HEK293T (cell line): ENCODE measurements at regions not wholly inside any gene's neighbourhood (a gene's known extent, or its start where the extent isn't known, plus 50 kb on each side); places are given as distances from the start of the nearest gene placed in this dataset.

ENCODE experiments used
- CTCF ChIA-PET: fragments of 350-600 bp; formaldehyde crosslinking; extraction: SDS; loops from one replicate; lab custom pipeline; 2021; ENCODE audit warnings: antibody characterized with exemption, inconsistent platforms; lab: Yijun Ruan, JAX
- POLR2A ChIA-PET: fragments of 350-600 bp; formaldehyde crosslinking; extraction: SDS; loops from one replicate; lab custom pipeline; 2020; ENCODE audit warnings: antibody characterized with exemption, inconsistent platforms; lab: Yijun Ruan, JAX
- DNase-seq: peaks from one replicate; pipeline ENCODE4 v3.0.0; 2012; ENCODE audit warnings: mixed read lengths; ENCODE audit errors: extremely low spot score
- ARNT ChIP-seq: fragments of 450-650 bp; IDR thresholded peaks from 2 replicates; pipeline ENCODE4 v1.6.1; 2017; ENCODE audit warnings: mild to moderate bottlenecking
- BHLHE40 ChIP-seq: fragments of 450-650 bp; IDR thresholded peaks from 2 replicates; pipeline ENCODE4 v1.6.1; 2016; ENCODE audit warnings: mild to moderate bottlenecking, moderate library complexity, borderline replicate concordance
- CTBP1 ChIP-seq: fragments of 450-650 bp; IDR thresholded peaks from 2 replicates; pipeline ENCODE4 v1.6.1; 2016; ENCODE audit warnings: borderline replicate concordance
- ELF4 ChIP-seq: fragments of 450-650 bp; IDR thresholded peaks from 2 replicates; pipeline ENCODE4 v1.6.1; 2017; ENCODE audit warnings: antibody characterized with exemption
- FOXA1 ChIP-seq: fragments of 450-650 bp; IDR thresholded peaks from 2 replicates; pipeline ENCODE4 v1.6.1; 2016; ENCODE audit warnings: mild to moderate bottlenecking
- FOXK2 ChIP-seq: fragments of 450-650 bp; IDR thresholded peaks from 2 replicates; pipeline ENCODE4 v1.6.1; 2016; ENCODE audit warnings: mild to moderate bottlenecking
- FOXM1 ChIP-seq: fragments of 450-650 bp; IDR thresholded peaks from 2 replicates; pipeline ENCODE4 v1.6.1; 2017; ENCODE audit warnings: mild to moderate bottlenecking, borderline replicate concordance
- HDGF ChIP-seq: fragments of 450-650 bp; IDR thresholded peaks from 2 replicates; pipeline ENCODE4 v1.6.1; 2017; ENCODE audit warnings: antibody characterized with exemption, borderline replicate concordance
- L3MBTL2 ChIP-seq: fragments of 450-650 bp; conservative IDR thresholded peaks from 2 replicates; pipeline ENCODE4 v1.6.1; 2016; ENCODE audit warnings: mild to moderate bottlenecking
- LEF1 ChIP-seq: fragments of 450-650 bp; IDR thresholded peaks from 2 replicates; pipeline ENCODE4 v1.6.1; 2017; ENCODE audit warnings: mild to moderate bottlenecking, borderline replicate concordance
- NFRKB ChIP-seq: fragments of 450-650 bp; IDR thresholded peaks from 2 replicates; pipeline ENCODE4 v1.6.1; 2016; ENCODE audit warnings: mild to moderate bottlenecking, moderate library complexity
- SP1 ChIP-seq: fragments of 450-650 bp; IDR thresholded peaks from 2 replicates; pipeline ENCODE4 v1.6.1; 2017
- SUZ12 ChIP-seq: fragments of 450-650 bp; IDR thresholded peaks from 2 replicates; pipeline ENCODE4 v1.6.1; 2016; ENCODE audit warnings: mild to moderate bottlenecking
- TARDBP ChIP-seq: fragments of 450-650 bp; IDR thresholded peaks from 2 replicates; pipeline ENCODE4 v1.6.1; 2016
- ZNF384 ChIP-seq: fragments of 450-650 bp; IDR thresholded peaks from 2 replicates; pipeline ENCODE4 v1.6.1; 2016
- TF ChIP-seq, protein P1 (sequence below): fragments of 450-650 bp; IDR thresholded peaks from 2 replicates; pipeline ENCODE4 v1.6.1; 2016

- CTCF ChIA-PET: no interaction called here
- no peak for TF ChIP-seq CTBP1
- TF ChIP-seq SUZ12: no peak
- no peak for TF ChIP-seq FOXK2
- TF ChIP-seq ZNF384: no peak
- TF ChIP-seq ELF4: no peak
- no peak for TF ChIP-seq BHLHE40
- TF ChIP-seq TARDBP: no peak
- TF ChIP-seq ARNT: no peak
- no peak for TF ChIP-seq HDGF
- TF ChIP-seq SP1: no peak
- TF ChIP-seq NFRKB: no peak
- TF ChIP-seq FOXA1: no peak
- no peak for TF ChIP-seq L3MBTL2
- no peak for TF ChIP-seq FOXM1
- no peak for TF ChIP-seq LEF1
- TF ChIP-seq, protein P1, sequence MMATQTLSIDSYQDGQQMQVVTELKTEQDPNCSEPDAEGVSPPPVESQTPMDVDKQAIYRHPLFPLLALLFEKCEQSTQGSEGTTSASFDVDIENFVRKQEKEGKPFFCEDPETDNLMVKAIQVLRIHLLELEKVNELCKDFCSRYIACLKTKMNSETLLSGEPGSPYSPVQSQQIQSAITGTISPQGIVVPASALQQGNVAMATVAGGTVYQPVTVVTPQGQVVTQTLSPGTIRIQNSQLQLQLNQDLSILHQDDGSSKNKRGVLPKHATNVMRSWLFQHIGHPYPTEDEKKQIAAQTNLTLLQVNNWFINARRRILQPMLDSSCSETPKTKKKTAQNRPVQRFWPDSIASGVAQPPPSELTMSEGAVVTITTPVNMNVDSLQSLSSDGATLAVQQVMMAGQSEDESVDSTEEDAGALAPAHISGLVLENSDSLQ: no peak
- POLR2A ChIA-PET: no interaction called here
- DNase-seq: no peak
These were observed 173.7 kb upstream of the EGLN3 start for GRCh38 chr14:34124585-34124984.

DNA sequence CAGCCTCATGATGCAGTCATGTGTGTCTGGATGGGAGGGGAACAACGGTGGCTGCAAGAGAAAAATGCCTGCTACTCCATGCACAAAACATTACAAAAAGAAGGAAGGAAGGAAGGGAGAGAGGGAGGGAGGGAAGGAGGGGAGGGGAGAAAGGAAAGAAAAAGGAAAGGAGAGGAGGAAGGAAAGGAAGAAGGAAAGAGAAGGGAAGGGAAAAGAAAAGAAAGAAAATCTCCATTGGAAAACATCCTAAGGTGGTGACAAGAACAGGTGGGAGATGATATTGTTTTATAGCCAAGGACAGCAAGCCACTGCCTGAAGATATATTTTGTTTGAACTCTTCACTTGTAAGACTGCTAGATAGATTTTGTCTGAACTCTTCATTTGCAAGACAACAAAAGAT is 171.8 kb upstream of the EGLN3 start:
- DNase-seq: no peak
- POLR2A ChIA-PET: no interaction called here
- TF ChIP-seq NFRKB (no peak), BHLHE40 (no peak), ELF4 (no peak), FOXK2 (no peak), SP1 (no peak), CTBP1 (no peak), FOXM1 (no peak), SUZ12 (no peak), LEF1 (no peak), ARNT (no peak), HDGF (no peak), FOXA1 (no peak), ZNF384 (no peak), L3MBTL2 (no peak), TARDBP (no peak)
- TF ChIP-seq, protein P1: no peak
- CTCF ChIA-PET: no interaction called here

- TF ChIP-seq FOXA1: no peak
- no peak for TF ChIP-seq TARDBP
- no peak for TF ChIP-seq SP1
- TF ChIP-seq LEF1: no peak
- TF ChIP-seq SUZ12: no peak
- TF ChIP-seq NFRKB: no peak
- TF ChIP-seq HDGF: no peak
- TF ChIP-seq, protein P1: no peak
- no peak for TF ChIP-seq CTBP1
- no peak for TF ChIP-seq FOXK2
- ChIA-PET CTCF (no interaction called here), POLR2A (no interaction called here)
- no peak for DNase-seq
These were observed 171.2 kb upstream of the EGLN3 start for GRCh38 chr14:34122081-34122480.

DNA sequence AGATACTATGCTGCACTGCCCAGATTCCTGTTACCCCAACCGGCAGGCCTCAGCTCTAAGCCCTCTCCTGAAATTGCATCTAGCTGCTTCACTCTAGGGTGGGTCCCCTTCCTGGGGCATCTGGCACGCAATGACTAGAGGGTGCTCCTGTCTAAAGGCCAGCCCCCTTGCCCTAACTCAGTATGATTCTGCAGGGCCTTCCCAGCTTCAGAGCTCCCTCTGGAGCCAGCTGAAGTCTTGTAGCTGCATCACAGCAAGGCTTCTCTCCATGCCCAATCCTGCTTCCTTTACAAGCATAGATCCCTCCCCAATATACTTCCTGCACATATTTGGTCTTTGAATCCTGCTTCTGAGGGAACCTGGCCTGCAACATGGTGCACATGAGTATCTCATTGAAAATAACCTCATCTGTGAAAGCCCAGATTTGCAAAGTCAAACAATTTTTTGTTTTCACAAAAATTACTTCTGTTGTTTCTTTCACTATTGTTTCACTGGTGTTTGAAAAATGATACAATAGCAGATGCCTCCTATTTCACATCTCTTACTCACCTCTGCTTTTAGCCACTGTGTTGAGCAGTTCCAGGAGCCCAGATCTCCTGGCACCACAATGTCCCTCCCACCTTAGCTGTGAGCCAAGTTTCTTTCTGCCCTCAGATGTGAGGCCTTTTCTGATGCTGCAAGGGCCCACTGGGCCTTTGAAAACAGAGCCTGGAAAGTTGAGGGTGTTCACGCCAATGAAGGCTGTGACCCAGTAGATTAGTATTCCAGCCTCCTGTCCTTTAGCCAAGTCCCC is 169.5 kb upstream of the EGLN3 start:
- ChIA-PET CTCF (no interaction called here), POLR2A (no interaction called here)
- DNase-seq: no peak
- TF ChIP-seq NFRKB: no peak
- no peak for TF ChIP-seq L3MBTL2
- no peak for TF ChIP-seq TARDBP
- TF ChIP-seq ARNT: no peak
- TF ChIP-seq BHLHE40: no peak
- TF ChIP-seq, protein P1: no peak
- TF ChIP-seq FOXA1: no peak
- no peak for TF ChIP-seq CTBP1
- TF ChIP-seq FOXK2: no peak
- no peak for TF ChIP-seq LEF1
- no peak for TF ChIP-seq SP1
- TF ChIP-seq ELF4: no peak

GRCh38 chr14:34119107-34119858 is 168.4 kb upstream of the EGLN3 start:
- TF ChIP-seq L3MBTL2 (no peak), SP1 (no peak), ELF4 (no peak), FOXM1 (no peak), FOXA1 (no peak), HDGF (no peak), ARNT (no peak), BHLHE40 (no peak), ZNF384 (no peak)
- POLR2A ChIA-PET: no interaction called here

More at GRCh38 chr14:34119107-34119858, 168.4 kb upstream of the EGLN3 start:
- no peak for DNase-seq
- CTCF ChIA-PET: interaction anchor here (0.6 to 0.7 kb wide), 2 partner anchors 15 to 161 kb away, joined by 4 to 6 read pairs; no protein-coding TSS in a partner anchor
